NCI-H1105 (cell line): ENCODE measurements at regions not wholly inside any gene's neighbourhood (a gene's known extent, or its start where the extent isn't known, plus 50 kb on each side); places are given as distances from the start of the nearest gene placed in this dataset.
"Not testable (repeated sequence)": the region's sequence is repeated elsewhere in the genome, so short reads cannot be mapped to it uniquely, and the experiment has no call there.

Experiments
- DNase-seq: peaks from one replicate; lab custom pipeline; 2025; lab: John Stamatoyannopoulos, UW

GRCh38 chr4:162465356-162465755 is 301.6 kb upstream of the FSTL5 start:
- not testable (repeated sequence) for DNase-seq

- no peak for DNase-seq
These were observed 298.2 kb upstream of the FSTL5 start for GRCh38 chr4:162461952-162462351.

- DNase-seq: no peak
These were observed 294.3 kb upstream of the FSTL5 start for GRCh38 chr4:162458051-162458450.

GRCh38 chr4:162457071-162457865 is 293.5 kb upstream of the FSTL5 start:
- DNase-seq: no peak

GRCh38 chr4:162456106-162456505 is 292.3 kb upstream of the FSTL5 start:
- DNase-seq: no peak

GRCh38 chr4:162450531-162451035 is 286.8 kb upstream of the FSTL5 start:
- DNase-seq: no peak

- no peak for DNase-seq
These were observed 279.7 kb upstream of the FSTL5 start for GRCh38 chr4:162443510-162443909.

GRCh38 chr4:162442128-162442527 is 278.3 kb upstream of the FSTL5 start:
- DNase-seq: no peak

- DNase-seq: no peak
These were observed 258.5 kb upstream of the FSTL5 start for GRCh38 chr4:162422312-162422711.

GRCh38 chr4:162410854-162411253 is 247.1 kb upstream of the FSTL5 start:
- no peak for DNase-seq

- DNase-seq: no peak
These were observed 245.2 kb upstream of the FSTL5 start for GRCh38 chr4:162409048-162409447.

GRCh38 chr4:162408309-162408708 is 244.5 kb upstream of the FSTL5 start:
- DNase-seq: no peak

GRCh38 chr4:162406637-162407365 is 243.0 kb upstream of the FSTL5 start:
- no peak for DNase-seq

- no peak for DNase-seq
These were observed 240.1 kb upstream of the FSTL5 start for GRCh38 chr4:162403932-162404331.

GRCh38 chr4:162403419-162403818 is 239.6 kb upstream of the FSTL5 start:
- no peak for DNase-seq

GRCh38 chr4:162401021-162401420 is 237.2 kb upstream of the FSTL5 start:
- no peak for DNase-seq

- DNase-seq: no peak
These were observed 229.1 kb upstream of the FSTL5 start for GRCh38 chr4:162392946-162393345.

- DNase-seq: no peak
These were observed 202.3 kb upstream of the FSTL5 start for GRCh38 chr4:162366146-162366545.

GRCh38 chr4:162364651-162365050 is 200.9 kb upstream of the FSTL5 start:
- DNase-seq: no peak

- DNase-seq: no peak
These were observed 196.8 kb upstream of the FSTL5 start for GRCh38 chr4:162360369-162361149.

- no peak for DNase-seq
These were observed 192.4 kb upstream of the FSTL5 start for GRCh38 chr4:162356181-162356580.

GRCh38 chr4:162352580-162353107 is 188.8 kb upstream of the FSTL5 start:
- DNase-seq: no peak
